HEK293T (cell line): ENCODE measurements at regions not wholly inside any gene's neighbourhood (a gene's known extent, or its start where the extent isn't known, plus 50 kb on each side); places are given as distances from the start of the nearest gene placed in this dataset.

Experiments used
- CTBP1 ChIP-seq: fragments of 450-650 bp; IDR thresholded peaks from 2 replicates; pipeline ENCODE4 v1.6.1; 2016; ENCODE audit warnings: borderline replicate concordance
- PKNOX1 ChIP-seq: fragments of 450-650 bp; IDR thresholded peaks from 2 replicates; pipeline ENCODE4 v1.6.1; 2016

- no peak for TF ChIP-seq PKNOX1
- TF ChIP-seq CTBP1: no peak
These were observed 850.0 kb upstream of the C9orf72 start for GRCh38 chr9:28423255-28423654.
